DMS53 treated with DMSO at 0.1 percent for 48 hours (cell line): ENCODE measurements at regions not wholly inside any gene's neighbourhood (a gene's known extent, or its start where the extent isn't known, plus 50 kb on each side); places are given as distances from the start of the nearest gene placed in this dataset.
"Not testable (repeated sequence)": the region's sequence is repeated elsewhere in the genome, so short reads cannot be mapped to it uniquely, and the experiment has no call there.

Source experiments
- DNase-seq: peaks from one replicate; lab custom pipeline; 2025; ENCODE audit not compliant: unreplicated experiment; lab: John Stamatoyannopoulos, UW

DNA sequence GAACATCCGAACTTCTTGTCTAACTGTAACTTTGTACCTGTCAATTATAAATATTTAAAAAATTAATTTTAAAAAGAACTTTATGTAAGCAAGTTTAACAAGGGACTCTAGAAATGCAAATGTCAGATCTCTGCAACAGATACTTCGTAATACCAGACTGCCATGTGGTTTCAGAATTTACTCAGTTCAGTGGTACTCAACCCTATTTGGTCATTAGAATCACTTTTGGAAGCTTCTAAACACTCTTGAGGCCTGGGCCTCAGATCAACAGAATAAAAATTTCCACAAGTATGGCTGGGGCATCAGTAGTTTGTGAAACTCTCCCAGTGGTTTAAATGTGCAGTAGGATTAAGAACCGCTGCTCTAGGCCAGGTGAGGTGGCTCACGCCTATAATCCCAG is 139.5 kb upstream of the SMYD2 start:
- DNase-seq, result no peak

DNA sequence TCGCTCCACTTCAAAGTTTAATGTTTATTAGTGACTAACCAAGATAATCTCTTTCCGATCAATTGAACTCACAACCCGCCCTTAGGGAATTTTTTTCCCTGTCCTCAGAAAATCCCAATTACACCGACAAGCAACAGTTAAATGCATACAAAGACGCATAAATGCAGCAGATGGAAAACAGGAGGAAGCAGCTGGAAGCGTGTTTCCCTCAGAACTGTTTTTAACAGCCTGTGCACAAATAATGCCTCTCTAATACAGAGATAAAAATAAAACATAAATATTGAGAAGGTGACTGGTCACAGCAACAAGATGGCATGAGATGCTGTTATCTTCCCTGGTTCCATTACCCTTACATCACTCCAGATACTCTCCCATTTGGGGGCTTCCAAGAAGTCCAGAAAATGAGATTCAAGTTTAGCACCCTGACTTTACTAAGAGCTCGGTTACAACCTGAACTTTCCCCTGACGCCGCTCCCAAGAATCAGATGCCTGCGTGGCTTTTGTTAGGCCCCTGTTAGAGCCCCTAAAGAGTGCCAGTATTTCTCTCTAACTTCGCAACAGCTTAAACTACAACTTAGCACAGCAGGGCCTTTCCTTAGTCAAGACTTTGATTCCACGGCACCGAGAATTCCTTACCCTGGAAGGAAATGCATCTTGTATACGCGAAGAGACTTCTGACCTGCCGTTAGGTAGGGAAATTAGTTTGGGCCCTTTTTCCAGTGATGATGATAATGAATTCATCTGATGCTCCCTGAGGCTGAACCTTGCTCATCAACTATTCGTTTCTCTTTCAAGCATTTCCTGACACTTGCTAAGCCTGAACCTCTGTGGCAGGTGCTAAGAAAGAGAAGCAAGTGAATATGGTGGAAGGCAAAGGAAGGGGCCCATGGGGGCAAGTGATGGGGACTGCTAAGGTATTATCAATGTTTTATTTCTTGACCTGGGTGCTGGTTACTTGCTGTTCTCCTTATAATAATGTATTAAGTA is 137.7 kb upstream of the SMYD2 start:
- no peak for DNase-seq

GRCh38 chr1:214144521-214144920 is 136.4 kb upstream of the SMYD2 start:
- not testable (repeated sequence) for DNase-seq

DNA sequence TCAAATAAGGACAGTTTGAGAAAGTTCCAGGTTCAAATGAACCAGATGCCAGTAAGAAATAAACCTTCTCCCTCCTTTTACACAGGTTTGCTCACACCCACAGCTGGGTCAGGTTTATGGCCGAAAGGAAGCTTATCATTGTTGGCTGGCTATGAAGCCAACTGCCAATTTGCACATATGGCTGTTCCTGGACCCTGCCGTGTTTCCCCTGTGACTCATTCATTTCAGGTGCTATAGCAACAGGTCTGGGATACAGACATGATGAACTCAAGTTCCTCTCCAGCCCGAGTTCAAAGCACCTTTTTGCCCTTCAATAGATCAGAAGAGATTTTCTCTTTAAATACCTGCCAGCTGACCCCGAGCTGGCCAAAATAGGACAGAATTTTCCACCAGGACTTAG is 134.4 kb upstream of the SMYD2 start:
- DNase-seq, result peak; percentile 74

GRCh38 chr1:214154596-214155292 is 126.2 kb upstream of the SMYD2 start:
- no peak for DNase-seq

DNA sequence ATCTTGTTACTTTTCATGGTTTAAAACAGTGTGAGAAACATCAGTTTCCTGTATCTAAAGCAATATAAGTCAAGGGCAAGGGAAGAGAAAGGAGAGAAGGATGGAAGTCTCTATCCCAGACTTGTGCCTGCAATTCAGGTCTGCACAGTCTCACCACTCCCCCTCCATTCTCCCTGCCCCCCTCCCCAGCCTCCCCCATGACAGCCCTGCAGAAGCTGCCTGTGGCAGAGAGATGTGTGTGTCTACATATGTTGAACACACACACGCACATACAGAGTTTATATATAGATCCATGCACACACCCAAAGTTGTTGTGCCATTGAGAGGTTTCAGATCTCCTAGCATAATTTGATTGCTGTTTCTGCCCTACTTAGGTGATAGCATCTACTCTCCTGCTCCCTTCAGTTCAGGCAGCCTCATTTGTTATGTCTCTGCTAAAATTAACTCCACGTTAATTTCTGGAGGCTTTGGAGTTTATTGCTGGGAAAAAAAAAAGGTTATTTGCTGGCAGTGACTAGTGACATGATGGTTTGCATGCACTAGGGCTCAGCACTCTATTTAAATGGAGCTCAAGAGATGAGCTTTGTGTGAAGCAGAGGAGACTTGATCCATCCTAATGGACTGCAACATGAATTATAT is 124.9 kb upstream of the SMYD2 start:
- DNase-seq, result no peak

DNA sequence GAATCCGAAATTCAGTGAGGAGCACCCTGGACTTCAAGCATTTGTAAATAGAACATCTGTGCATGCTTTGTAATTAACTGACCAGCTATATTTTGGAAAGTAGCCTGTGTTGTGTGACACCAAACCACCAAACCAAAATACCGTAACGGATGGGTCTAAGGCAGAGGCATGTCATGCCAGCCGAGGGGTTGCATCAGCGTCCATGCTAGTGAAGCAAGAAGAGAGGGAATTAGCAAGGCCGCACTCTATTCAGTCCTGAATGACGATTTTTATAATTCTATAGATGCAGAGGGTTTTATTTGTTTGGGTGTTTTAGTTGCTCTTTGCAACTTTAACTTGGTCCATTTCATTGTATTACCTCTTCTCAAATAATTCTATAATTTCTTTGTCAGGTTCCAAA is 116.8 kb upstream of the SMYD2 start:
- DNase-seq, result no peak

- no peak for DNase-seq
These were observed 115.0 kb upstream of the SMYD2 start for GRCh38 chr1:214165850-214166374.

GRCh38 chr1:214174508-214175199 is 106.3 kb upstream of the SMYD2 start:
- DNase-seq, result no peak

DNA sequence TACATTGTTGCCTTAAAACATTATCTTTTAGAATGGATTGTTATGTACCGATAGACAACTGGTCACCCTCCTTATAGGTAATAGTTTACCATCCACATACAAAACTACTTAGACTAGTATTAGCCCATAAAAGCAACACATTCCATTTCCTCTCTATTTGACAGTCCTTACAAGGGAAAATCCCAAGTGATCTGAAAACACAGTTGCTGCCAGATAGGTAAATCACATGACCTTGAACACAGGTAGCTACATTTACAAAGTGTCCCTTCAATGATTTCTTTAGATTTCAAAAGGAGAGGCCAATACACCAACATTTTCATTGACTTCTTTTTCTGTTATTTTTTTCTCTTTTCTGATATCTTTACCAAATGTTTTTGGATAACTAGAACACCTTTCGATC is 102.9 kb upstream of the SMYD2 start:
- DNase-seq, result no peak

GRCh38 chr1:214184992-214185391 is 96.0 kb upstream of the SMYD2 start:
- DNase-seq, result no peak

DNA sequence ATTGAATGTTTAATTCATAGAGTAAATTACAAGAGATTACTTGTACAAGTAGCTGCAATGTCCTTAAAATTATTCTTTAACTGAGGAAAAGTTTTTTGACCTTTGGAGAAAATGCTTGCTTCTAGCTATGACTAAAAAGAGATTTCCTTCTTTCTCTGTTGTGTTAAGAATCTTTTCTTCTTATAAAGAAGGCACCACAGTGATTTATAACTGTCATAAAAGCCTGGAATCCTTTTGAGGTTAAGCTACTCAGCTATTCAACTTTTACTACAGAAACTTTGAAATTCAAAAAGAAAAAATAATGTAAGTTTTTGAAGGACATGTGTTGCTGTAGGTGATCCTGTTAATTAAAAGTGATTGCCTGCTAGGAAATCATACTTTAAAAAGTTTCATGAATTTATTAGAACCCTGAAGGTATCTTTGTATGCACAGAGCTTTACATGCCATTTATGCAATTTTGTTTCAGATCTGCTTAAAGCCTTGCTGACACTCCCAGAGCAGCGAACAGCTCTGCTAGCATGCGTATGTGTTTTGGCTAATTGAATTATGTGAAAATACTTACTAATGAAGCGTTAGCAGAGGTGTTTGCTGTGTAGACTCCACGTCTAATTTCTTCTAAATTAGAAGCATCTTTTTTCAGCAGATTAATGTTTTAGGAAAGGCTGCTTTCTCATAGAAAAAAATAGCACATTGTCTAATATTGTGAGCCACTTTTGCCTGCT is 94.7 kb upstream of the SMYD2 start:
- DNase-seq, result no peak

- no peak for DNase-seq
These were observed 93.6 kb upstream of the SMYD2 start for GRCh38 chr1:214187121-214187900.

DNA sequence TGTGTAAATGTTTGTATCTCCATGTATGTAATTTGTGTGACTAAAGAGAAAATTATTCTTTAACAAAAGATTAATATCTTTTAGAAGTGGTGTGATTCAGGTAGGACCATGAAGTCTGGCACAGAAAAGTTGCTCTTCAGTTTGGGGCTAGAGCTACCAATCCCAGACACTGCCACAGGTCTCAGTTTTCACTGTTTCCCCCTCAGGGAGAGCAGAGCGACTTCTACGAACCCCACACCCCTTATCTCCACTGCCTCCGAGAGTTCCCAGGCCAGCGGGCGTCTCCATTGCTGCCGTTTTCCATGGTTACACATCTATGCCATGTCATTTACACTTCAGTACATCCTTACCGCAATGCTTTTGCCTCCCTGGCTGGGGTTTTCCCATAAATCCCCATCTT is 93.0 kb upstream of the SMYD2 start:
- DNase-seq, result no peak

DNA sequence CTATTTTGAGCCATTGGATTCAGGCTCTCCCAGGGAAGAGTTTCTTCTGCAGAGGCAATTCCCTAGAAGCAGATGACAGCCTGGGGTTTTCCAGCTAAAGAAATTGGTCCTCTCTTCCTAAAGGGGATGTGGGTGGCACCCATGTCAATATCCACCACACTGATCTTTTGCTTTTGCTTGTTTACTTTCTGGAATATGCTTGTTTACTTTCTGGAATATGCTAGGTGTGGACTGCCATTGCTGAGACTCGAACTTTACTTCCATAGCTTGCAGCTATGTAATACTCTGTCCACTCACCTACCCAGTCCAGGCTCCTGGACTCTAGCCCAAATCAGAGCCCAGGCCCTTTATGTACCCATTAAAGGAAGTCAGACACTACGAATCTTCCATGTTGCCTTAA is 92.1 kb upstream of the SMYD2 start:
- no peak for DNase-seq

DNA sequence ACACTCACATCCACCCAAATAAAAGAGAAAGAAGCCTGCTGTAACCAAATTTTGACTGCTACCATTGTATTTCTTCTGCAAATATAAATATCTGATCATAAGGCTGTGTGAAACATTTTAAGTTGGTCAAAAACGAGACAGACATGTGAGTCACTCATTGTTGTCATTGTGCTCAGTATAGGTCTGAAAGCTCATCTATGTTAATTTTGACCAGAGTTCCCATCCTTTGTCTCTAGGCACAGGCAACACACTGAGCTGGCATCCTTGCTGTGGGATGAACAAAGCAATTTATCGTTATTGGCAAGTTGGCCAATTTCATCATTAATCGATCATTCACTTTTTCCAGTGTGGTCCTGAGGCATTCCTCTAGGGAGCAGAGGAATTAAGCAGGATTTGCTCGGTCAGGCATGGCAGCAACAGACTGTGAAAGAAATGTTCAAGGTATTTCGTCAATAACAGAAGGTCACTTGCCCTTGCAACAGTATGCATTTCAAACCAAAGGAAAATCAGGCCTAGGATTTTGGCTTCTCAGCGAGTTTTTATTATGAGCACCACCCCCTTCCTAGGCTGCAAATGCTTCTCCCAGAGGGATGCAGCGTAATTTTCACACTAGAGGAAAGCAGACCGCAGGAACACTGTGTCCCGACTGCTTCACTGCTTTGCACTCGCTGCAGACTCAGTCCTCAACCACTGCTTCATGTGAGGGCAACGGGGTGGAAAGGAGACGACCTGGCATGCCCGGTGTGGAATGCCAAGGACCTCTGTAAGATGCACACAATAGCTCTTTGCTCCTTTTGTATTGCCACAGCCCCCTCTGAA is 87.9 kb upstream of the SMYD2 start:
- DNase-seq, result no peak

DNA sequence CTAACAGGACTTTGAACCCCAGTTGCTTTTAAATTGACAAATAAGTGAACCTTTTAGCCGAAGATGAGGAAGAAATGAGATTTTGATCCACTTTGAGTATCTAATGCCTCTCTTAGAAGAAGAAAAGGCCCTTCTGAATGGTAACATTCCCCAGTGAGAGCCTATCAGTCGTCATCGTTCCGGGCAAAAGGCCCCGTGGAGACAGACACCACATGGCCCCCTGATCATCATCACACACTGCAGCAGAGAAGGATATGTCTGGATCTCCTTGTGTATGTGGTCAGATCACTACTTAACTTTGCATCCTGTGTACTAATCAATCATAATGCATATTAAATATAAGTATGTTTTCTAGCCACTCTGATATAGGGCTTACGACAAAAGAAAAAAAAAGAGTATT is 87.3 kb upstream of the SMYD2 start:
- DNase-seq, result no peak

- DNase-seq, result no peak
These were observed 82.4 kb upstream of the SMYD2 start for GRCh38 chr1:214198571-214198970.

- DNase-seq, result no peak
These were observed 81.4 kb upstream of the SMYD2 start for GRCh38 chr1:214199585-214199984.
